ENCODE measurements at regions not wholly inside any gene's neighbourhood (a gene's known extent, or its start where the extent isn't known, plus 50 kb on each side); places are given as distances from the start of the nearest gene placed in this dataset.

DNA sequence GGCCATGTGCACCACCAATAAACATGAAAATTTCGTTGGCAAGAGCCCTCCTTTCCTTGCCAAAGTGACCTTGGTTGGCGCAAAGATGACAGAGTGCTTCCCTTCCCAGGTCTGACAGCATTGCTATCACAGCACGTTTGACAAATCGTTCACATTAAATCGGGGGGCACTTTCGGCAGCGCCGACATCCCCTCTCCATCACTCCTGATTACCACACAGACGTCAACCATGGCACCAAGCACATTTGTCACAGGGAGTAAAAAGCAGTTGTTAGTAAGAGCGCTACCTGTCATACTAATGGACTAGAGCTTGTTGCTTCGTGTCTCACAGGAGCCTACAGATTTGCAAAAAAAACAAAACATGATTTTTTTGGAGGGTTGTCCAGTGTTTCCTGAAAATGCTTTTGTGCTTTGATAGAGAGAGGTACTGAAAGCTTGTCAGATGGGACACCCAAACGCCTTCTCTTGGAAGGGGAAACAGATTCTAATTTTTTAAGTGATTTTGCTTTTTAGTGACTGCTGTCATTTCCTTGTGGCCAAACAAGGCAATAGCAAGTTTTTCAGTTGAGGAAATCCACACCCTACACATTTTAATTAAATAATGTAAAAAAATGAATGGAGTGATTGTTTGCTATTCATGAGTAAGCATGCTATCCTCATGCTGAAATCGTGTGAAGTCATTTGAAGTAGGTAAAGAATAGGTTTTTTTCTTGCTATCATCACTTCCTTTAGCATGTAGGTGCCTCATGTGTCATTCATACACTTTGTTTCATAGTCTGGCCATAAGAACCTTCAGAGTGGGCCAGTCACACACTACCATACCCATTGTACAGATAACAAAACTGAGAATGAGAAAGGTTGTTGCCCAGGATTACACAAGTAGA is 682.8 kb upstream of the WWC1 start:
- intact Hi-C loops (cut with DNase I; ENCODE audit: low total_unique reads), result no loop called here
- TF ChIP-seq POLR2AphosphoS5 (IDR thresholded peaks at IDR 0.05) (no peak), POLR2A (IDR thresholded peaks at IDR 0.05) (no peak)
- TF ChIP-seq, protein P1, sequence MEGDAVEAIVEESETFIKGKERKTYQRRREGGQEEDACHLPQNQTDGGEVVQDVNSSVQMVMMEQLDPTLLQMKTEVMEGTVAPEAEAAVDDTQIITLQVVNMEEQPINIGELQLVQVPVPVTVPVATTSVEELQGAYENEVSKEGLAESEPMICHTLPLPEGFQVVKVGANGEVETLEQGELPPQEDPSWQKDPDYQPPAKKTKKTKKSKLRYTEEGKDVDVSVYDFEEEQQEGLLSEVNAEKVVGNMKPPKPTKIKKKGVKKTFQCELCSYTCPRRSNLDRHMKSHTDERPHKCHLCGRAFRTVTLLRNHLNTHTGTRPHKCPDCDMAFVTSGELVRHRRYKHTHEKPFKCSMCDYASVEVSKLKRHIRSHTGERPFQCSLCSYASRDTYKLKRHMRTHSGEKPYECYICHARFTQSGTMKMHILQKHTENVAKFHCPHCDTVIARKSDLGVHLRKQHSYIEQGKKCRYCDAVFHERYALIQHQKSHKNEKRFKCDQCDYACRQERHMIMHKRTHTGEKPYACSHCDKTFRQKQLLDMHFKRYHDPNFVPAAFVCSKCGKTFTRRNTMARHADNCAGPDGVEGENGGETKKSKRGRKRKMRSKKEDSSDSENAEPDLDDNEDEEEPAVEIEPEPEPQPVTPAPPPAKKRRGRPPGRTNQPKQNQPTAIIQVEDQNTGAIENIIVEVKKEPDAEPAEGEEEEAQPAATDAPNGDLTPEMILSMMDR (IDR thresholded peaks at IDR 0.05 in 8 of 11, conservative IDR thresholded peaks at IDR 0.05 in 3 of 11), result no peak
- H3K4me3 ChIP-seq, result no peak overlapping the region
- H3K9me3 ChIP-seq, result no peaks in the 10 kb centered on the region
- no peaks in the 10 kb centered on the region for H3K4me1 ChIP-seq
- no peak for DNase-seq
- no peaks in the 10 kb centered on the region for H3K36me3 ChIP-seq
- 79 to 86% (median 82%) methylated on average over 13 of the region's 13 CpGs for WGBS, 5 donors
- H3K27ac ChIP-seq, result no peak overlapping the region
- no peaks in the 10 kb centered on the region for H3K27me3 ChIP-seq (replicated peaks in 1 of 7)

DNA sequence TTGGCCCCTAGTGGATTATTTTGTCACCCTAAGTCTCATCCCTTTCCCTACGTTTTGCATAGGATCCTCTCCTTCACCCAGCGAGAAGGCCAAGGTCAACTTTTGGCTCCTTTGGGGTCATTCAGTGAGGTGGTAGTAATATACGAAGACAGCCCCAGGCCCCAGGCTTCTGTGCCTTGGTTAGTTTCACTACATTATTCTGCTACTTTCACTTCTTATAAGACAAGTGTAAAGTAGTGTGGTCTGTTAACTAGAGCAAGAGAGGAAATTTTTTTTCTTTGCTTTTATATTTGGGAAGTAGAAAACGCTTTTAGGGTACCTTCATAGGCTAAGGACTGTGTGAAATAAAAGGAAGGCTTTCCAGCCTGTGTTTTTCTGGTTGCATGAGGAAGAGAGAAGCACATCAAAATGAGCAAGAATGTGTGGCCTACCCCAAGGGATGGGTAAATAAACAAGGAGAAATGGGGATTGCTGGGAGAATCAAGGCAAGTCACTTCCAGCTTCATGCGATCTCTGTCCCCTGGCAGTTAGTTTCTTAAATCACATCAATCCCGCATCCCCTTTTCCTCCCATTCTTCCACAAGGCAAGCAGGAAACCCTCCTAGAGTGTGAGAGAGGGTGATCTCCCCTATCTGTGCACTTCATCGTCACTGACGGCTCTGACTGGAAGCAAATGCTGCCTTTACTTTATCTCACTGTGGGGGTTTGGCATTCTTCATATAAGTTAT is 677.0 kb upstream of the WWC1 start:
- no peak for DNase-seq
- intact Hi-C loops (cut with DNase I; ENCODE audit: low total_unique reads), result no loop called here
- 57 to 76% (median 60%) methylated on average over 8 of the region's 8 CpGs for WGBS, 5 donors
- H3K27me3 ChIP-seq (replicated peaks in 1 of 7), result no peaks in the 10 kb centered on the region
- H3K9me3 ChIP-seq, result no peaks in the 10 kb centered on the region
- H3K4me3 ChIP-seq, result no peak overlapping the region
- H3K36me3 ChIP-seq, result no peaks in the 10 kb centered on the region
- H3K4me1 ChIP-seq, result no peaks in the 10 kb centered on the region
- TF ChIP-seq, protein P1 (IDR thresholded peaks at IDR 0.05 in 8 of 11, conservative IDR thresholded peaks at IDR 0.05 in 3 of 11), result no peak
- TF ChIP-seq POLR2AphosphoS5 (IDR thresholded peaks at IDR 0.05) (no peak), POLR2A (IDR thresholded peaks at IDR 0.05) (no peak)
- H3K27ac ChIP-seq, result no peak overlapping the region

DNA sequence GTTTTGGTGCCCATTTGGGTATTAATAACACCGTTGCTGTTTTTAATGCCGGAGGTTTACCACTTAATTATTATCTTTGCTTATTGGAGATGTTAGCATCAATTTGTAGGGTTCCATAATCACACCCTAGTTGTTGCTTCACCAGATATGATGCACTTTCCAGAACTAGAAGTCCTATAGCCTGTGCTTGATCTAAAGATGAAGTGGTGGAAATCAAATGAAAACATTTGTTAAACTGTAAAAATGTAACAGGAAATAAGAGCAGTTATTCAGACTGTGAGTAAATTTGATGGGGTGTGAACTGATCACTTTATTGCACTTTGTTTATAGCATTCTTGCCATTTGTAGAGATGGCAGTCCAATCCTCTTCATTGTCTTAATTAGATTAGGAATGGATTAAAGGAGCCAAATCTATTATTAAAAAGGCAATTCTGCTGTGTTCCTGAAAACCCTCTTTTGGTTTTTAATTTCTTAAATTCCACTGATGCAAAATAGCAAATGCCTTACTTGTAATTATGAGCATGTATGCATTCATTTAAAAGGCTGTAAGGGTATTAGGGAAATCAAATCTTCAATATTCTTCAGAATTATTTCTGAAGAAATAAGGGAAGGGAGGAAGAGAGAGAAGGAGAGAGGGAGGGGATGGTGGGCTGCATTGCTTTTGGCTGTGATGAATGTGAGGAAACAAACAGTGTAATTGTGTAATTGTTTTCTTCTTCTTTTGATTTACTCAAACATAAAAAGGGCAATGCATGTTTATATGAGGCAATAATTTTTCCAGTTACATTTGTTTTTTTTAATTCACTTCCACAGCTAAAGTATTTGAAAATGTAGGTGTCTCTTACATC is 675.2 kb upstream of the WWC1 start:
- Histone ChIP-seq H3K4me1 (no peaks in the 10 kb centered on the region), H3K36me3 (no peaks in the 10 kb centered on the region), H3K27me3 (replicated peaks in 1 of 7) (no peaks in the 10 kb centered on the region), H3K9me3 (no peaks in the 10 kb centered on the region), H3K27ac (no peak overlapping the region), H3K4me3 (no peak overlapping the region)
- TF ChIP-seq, protein P1 (IDR thresholded peaks at IDR 0.05 in 8 of 11, conservative IDR thresholded peaks at IDR 0.05 in 3 of 11), result no peak
- TF ChIP-seq POLR2A (IDR thresholded peaks at IDR 0.05), result no peak
- TF ChIP-seq POLR2AphosphoS5 (IDR thresholded peaks at IDR 0.05), result no peak
- no peak for DNase-seq
- intact Hi-C loops (cut with DNase I; ENCODE audit: low total_unique reads), result no loop called here
- WGBS, 5 donors, result 38 to 94% (median 39%) methylated on average over 2 of the region's 2 CpGs
